RWPE1 (cell line): ENCODE measurements at regions not wholly inside any gene's neighbourhood (a gene's known extent, or its start where the extent isn't known, plus 50 kb on each side); places are given as distances from the start of the nearest gene placed in this dataset.

Source experiments
- CTCF ChIA-PET: fragments of 350-600 bp; sonication (Branson Sonifier 250); formaldehyde crosslinking; extraction: SDS; loops from one replicate; lab custom pipeline; 2021; lab: Yijun Ruan, JAX
- POLR2A ChIA-PET: fragments of 400-600 bp; formaldehyde crosslinking; extraction: SDS; loops from one replicate; lab custom pipeline; 2020; ENCODE audit warnings: antibody characterized with exemption; ENCODE audit not compliant: low non-redundant PET; lab: Yijun Ruan, JAX
- DNase-seq: peaks from one replicate; pipeline ENCODE4 v3.0.0; 2012; ENCODE audit warnings: low spot score
- H3K27ac ChIP-seq: fragments of 450-650 bp; 2 replicates; pipeline ENCODE4 v1.5.1; 2017
- TF ChIP-seq, protein P1 (sequence below): fragments of 450-650 bp; conservative IDR thresholded peaks from 2 replicates; pipeline ENCODE4 v1.5.1; 2017; ENCODE audit warnings: low read depth, mild to moderate bottlenecking

DNA sequence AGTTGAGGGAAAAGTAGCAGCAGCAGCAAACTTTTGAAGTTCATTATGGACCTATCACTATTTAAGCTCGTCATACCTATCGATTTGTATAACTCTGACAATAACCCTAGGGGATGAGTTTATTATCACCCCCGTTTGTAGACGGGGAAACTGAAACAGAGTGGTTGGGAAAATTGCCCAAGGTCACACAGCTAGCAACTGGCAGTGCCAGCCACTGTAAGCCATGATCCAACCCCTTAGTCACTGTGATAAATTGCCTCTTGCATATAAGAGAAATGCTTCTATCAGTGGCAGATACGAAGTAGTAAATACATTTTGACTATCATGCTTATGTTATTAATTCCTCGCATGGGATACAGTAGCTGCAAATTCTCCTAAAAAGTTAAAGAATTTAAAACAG lies 73.3 kb upstream of the ATP10B start:
- CTCF ChIA-PET: interaction anchor here (0.6 kb wide), 1 partner anchor 138 kb away, joined by 5 read pairs; no protein-coding TSS in a partner anchor
- TF ChIP-seq, protein P1, sequence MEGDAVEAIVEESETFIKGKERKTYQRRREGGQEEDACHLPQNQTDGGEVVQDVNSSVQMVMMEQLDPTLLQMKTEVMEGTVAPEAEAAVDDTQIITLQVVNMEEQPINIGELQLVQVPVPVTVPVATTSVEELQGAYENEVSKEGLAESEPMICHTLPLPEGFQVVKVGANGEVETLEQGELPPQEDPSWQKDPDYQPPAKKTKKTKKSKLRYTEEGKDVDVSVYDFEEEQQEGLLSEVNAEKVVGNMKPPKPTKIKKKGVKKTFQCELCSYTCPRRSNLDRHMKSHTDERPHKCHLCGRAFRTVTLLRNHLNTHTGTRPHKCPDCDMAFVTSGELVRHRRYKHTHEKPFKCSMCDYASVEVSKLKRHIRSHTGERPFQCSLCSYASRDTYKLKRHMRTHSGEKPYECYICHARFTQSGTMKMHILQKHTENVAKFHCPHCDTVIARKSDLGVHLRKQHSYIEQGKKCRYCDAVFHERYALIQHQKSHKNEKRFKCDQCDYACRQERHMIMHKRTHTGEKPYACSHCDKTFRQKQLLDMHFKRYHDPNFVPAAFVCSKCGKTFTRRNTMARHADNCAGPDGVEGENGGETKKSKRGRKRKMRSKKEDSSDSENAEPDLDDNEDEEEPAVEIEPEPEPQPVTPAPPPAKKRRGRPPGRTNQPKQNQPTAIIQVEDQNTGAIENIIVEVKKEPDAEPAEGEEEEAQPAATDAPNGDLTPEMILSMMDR: no peak
- no peak overlapping the region for H3K27ac ChIP-seq
- POLR2A ChIA-PET: no interaction called here
- DNase-seq: no peak

DNA sequence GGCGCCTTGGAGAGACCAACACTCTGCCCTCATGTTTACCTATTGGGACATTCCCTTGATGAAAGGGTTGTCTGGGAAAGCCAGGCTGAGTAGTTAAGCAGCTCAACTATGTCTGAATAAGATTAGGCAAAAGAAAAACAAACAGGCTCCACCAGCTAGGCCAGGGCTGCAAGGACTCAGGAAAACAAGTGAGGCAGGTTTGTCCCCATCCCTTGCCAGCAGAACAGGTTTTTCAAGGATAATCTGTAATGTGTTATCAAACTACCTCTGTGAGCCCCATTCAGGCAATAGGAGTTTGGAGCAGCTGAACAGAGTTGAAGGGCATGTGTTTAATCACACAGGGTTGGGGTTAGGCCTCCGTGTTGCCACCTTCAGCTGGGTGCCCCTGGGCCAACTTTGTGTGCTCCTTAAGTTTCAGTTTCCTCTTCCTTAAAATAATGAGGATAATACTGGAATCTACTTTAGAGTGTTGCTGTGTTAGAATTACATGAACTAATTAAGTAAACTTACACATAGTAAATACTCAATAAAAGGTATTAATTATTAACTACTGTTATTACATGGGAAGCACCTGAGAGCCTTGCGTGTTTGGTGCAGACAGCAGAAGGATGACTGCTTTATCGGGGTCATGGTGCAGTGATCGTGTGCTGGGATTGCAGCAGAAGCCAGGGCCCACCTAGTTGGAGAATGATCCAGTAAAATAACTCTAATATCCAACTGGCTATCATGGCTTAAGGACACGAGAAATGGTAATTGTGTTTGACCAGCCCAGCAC lies 72.1 kb upstream of the ATP10B start:
- TF ChIP-seq, protein P1: no peak
- ChIA-PET POLR2A (no interaction called here), CTCF (interaction anchor here (0.6 kb wide), 1 partner anchor 139 kb away, joined by 5 read pairs; no protein-coding TSS in a partner anchor)
- DNase-seq: peak; percentile 64
- no peak overlapping the region for H3K27ac ChIP-seq

DNA sequence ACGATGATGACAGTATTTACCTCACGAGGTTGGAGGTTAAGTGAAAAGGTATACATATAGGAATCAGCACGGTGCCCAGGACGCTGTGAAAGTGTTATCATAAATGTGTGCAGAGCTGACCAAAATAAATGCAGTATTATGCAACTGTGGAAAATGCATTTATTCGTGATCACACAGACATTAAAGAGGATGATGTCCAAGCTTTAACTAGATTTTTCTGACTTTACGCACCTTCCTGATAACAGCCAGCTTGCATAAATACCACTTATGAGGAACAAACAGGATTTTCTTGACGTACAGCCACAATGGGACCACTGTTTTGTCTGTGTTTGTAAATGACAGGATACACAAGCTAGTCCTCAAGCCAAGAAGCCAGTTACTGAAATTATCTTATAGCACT lies 71.4 kb upstream of the ATP10B start:
- H3K27ac ChIP-seq: no peak overlapping the region
- ChIA-PET CTCF (no interaction called here), POLR2A (no interaction called here)
- TF ChIP-seq, protein P1: no peak
- DNase-seq: no peak

DNA sequence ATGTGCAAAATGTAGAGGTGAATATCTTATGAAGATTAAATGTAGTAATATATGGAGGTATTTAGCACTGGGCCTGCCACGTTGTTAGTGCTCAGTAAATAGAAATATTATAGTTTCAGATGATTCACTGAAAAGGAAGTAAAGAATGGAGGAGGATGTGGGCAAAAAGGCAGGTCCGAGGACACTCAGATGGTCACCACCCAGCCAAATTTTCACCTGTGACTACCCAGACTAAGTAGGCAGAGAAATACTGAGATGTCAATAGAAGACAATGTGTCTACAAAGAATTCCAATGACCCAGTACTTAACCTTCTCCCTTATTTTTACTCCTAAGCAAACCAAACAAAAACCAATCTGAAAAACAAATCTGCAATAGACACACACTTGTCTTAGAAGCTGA lies 70.3 kb upstream of the ATP10B start:
- ChIA-PET CTCF (no interaction called here), POLR2A (no interaction called here)
- no peak overlapping the region for H3K27ac ChIP-seq
- DNase-seq: no peak
- TF ChIP-seq, protein P1: no peak

DNA sequence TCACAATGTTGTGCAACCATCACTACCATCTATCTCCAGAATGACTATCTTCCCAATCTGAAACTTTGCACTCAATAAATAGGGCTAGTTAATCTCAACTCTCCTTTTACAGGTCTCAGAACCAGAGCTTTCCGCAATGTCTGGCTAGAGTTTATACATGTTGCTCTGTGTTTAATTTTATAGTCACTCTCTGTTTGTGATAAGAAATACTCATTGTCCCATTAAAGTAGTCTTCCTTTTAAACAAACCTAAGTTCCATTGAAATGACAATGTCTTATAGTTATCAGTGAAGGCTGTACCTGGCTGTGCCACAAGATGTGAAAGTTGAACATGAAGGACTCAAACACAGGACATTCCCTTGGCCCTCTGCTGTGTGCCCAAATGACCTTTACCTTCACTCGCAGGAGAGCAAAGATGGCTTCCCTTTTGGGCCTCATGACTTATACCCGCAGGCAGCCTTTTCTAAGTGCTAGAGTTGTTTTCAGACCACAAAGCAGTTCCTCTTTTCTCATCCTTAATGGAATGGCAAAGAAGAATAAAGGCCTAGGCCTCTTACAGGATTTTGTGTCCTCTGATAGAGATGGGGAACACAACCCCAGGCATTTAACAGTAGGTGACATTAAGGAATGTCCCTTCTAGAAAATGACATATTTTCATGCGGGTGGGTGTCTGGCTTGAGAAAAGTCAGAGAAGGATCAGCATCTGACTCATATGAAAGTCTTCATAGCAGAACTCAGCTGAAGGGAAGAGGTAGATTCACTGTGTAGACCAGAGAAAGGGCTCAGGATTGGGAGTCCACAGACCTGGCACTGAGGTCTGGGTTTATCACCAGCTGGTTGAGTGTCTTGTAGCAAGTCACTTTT lies 69.6 kb upstream of the ATP10B start:
- CTCF ChIA-PET: no interaction called here

DNA sequence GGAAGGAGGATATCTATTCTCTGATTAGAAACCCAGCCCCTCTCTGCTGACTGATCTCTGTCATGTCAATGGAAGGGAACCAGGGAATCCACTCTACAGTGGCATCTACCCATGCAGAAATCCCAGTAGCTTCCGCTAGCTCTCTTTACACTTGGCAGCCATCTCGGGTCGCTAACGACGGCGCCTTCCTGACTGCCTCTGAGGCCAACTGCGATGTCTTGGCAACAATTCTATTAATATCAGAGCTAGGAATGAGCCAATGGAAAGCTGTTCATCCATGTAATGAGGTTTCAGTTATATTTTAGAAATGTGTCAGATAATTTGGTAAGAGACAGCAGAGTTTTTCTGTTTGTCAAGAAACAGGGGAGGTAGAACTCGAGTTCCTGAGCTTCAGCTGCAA lies 67.6 kb upstream of the ATP10B start:
- CTCF ChIA-PET: no interaction called here
- no peak overlapping the region for H3K27ac ChIP-seq
- TF ChIP-seq, protein P1: no peak
- POLR2A ChIA-PET: no interaction called here
- no peak for DNase-seq

More for the DNA sequence above, 69.6 kb upstream of the ATP10B start:
- TF ChIP-seq, protein P1: no peak
- POLR2A ChIA-PET: no interaction called here
- no peak for DNase-seq
- no peak overlapping the region for H3K27ac ChIP-seq
